Astrocyte (in vitro differentiated cells and primary cell): ENCODE measurements at regions not wholly inside any gene's neighbourhood (a gene's known extent, or its start where the extent isn't known, plus 50 kb on each side); places are given as distances from the start of the nearest gene placed in this dataset.
A peak's percentile ranks its signal among the peaks of the same experiment; 100 is the strongest.

ENCODE experiments used
- DNase-seq: peaks from one replicate; pipeline ENCODE4 v3.0.0-alpha.2; 2010; ENCODE audit warnings: low read depth
- FAIRE-seq: peaks from 2 replicates; lab custom pipeline; 2011; peaks lifted over from hg19 to GRCh38; lab: Jason Lieb, UNC
- H2AFZ ChIP-seq: 2 replicates; pipeline ENCODE4 v1.6.0; 2012; ENCODE audit warnings: low read depth, low read length, inconsistent platforms
- H3K27ac ChIP-seq: 2 replicates; pipeline ENCODE4 v1.5.1; 2011; ENCODE audit warnings: low read depth, low read length, inconsistent platforms
- H3K27me3 ChIP-seq: 2 replicates; pipeline ENCODE4 v1.6.0; 2011; ENCODE audit warnings: low read length, inconsistent platforms; ENCODE audit not compliant: insufficient read depth
- H3K36me3 ChIP-seq: 2 replicates; pipeline ENCODE4 v1.5.1; 2011; ENCODE audit warnings: low read length, inconsistent platforms; ENCODE audit not compliant: insufficient read depth
- H3K4me1 ChIP-seq: 2 replicates; pipeline ENCODE4 v1.5.1; 2011; ENCODE audit warnings: low read length, inconsistent platforms; ENCODE audit not compliant: insufficient read depth
- H3K4me2 ChIP-seq: 2 replicates; pipeline ENCODE4 v1.6.0; 2012; ENCODE audit warnings: low read length, inconsistent platforms
- H3K4me3 ChIP-seq: 2 replicates; pipeline ENCODE4 v1.5.1; 2011; ENCODE audit warnings: low read depth, mild to moderate bottlenecking, low read length, inconsistent platforms; ENCODE audit not compliant: insufficient read depth
- H3K79me2 ChIP-seq: 2 replicates; pipeline ENCODE4 v1.6.0; 2012; ENCODE audit warnings: mild to moderate bottlenecking, low read length, inconsistent platforms; ENCODE audit not compliant: insufficient read depth
- H3K9ac ChIP-seq: 2 replicates; pipeline ENCODE4 v1.6.0; 2012; ENCODE audit warnings: mild to moderate bottlenecking, low read length, inconsistent platforms
- H3K9me3 ChIP-seq: 2 replicates; pipeline ENCODE4 v1.5.1; 2012; ENCODE audit warnings: low read depth, mild to moderate bottlenecking, low read length, inconsistent platforms; ENCODE audit not compliant: insufficient read depth
- H4K20me1 ChIP-seq: 2 replicates; pipeline ENCODE4 v1.6.0; 2012; ENCODE audit warnings: low read length, inconsistent platforms; ENCODE audit not compliant: insufficient read depth
- H3K27ac Mint-ChIP-seq: one replicate; pipeline ENCODE4 v1.8.0; 2021; ENCODE audit warnings: mild to moderate bottlenecking, mixed read lengths; ENCODE audit not compliant: unreplicated experiment
- H3K27me3 Mint-ChIP-seq: one replicate; pipeline ENCODE4 v1.8.0; 2021; ENCODE audit warnings: low read depth, mixed read lengths; ENCODE audit not compliant: unreplicated experiment
- H3K36me3 Mint-ChIP-seq: one replicate; pipeline ENCODE4 v1.8.0; 2021; ENCODE audit warnings: low read depth, mixed read lengths; ENCODE audit not compliant: unreplicated experiment
- H3K4me1 Mint-ChIP-seq: one replicate; pipeline ENCODE4 v1.8.0; 2021; ENCODE audit warnings: low read depth, mixed read lengths; ENCODE audit not compliant: unreplicated experiment
- H3K4me3 Mint-ChIP-seq: one replicate; pipeline ENCODE4 v1.8.0; 2021; ENCODE audit warnings: mild to moderate bottlenecking, moderate library complexity, mixed read lengths; ENCODE audit not compliant: unreplicated experiment
- H3K9me3 Mint-ChIP-seq: one replicate; pipeline ENCODE4 v1.8.0; 2021; ENCODE audit warnings: mild to moderate bottlenecking, mixed read lengths; ENCODE audit not compliant: unreplicated experiment
- CTCF ChIP-seq: IDR thresholded peaks from 2 replicates; pipeline ENCODE4 v1.5.1; 2011; ENCODE audit warnings: low read depth, mild to moderate bottlenecking, inconsistent platforms, low read length, moderate library complexity; ENCODE audit not compliant: insufficient read depth
- EZH2 ChIP-seq: IDR thresholded peaks from 2 replicates; pipeline ENCODE4 v1.6.1; 2012; ENCODE audit warnings: mild to moderate bottlenecking, low read length, inconsistent platforms; ENCODE audit not compliant: insufficient read depth

DNA sequence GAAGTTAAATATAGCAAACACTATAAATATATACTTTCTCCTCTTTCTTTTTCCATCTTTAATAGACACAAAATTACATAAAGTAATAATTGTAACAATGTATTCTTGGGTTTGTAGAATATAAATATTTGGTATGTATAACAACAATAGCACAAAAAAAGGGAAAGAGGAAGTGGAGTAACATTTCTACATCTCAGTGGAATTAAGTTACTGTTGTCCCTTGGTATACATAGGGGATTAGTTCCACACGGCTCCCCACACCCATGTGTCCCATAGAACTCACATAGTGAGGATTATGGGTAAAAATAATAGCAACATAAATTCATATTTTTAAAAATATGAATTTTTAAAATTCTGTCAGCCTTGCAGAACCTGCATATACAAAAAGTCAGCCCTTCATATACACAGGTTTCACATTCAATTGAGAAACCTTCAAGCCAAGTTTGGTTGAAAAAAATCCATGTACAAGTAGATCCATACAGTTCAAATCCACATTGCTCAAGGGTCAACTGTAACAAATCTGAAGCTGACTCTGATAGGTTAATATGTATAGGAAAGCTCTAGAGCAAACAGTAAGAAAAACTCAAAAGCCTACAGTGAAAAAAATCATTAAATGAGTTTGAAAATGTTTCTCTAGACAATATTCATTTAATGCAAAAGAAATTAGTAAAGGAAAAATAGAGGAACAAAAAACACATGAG lies 92.4 kb downstream of the HYCC1 start:
- DNase-seq (no peak), FAIRE-seq (no peak)
- H3K4me1 ChIP-seq, result no peaks in the 10 kb centered on the region
- H3K27me3 ChIP-seq, result no peaks in the 10 kb centered on the region
- Mint-ChIP-seq H3K27me3 (no peaks in the 10 kb centered on the region), H3K9me3 (peaks cover 13% of the 10 kb centered on the region), H3K4me1 (no peaks in the 10 kb centered on the region), H3K36me3 (no peaks in the 10 kb centered on the region), H3K27ac (no peak overlapping the region), H3K4me3 (no peak overlapping the region)
- TF ChIP-seq EZH2 (no peak), CTCF (no peak)
- no peaks in the 10 kb centered on the region for H3K79me2 ChIP-seq
- H3K4me2 ChIP-seq, result no peak overlapping the region
- no peaks in the 10 kb centered on the region for H4K20me1 ChIP-seq
- H3K9me3 ChIP-seq, result no peaks in the 10 kb centered on the region
- peaks cover 3% of the 10 kb centered on the region for H3K36me3 ChIP-seq
- no peak overlapping the region for H3K9ac ChIP-seq
- no peak overlapping the region for H2AFZ ChIP-seq
- H3K27ac ChIP-seq, result no peak overlapping the region
- H3K4me3 ChIP-seq, result no peak overlapping the region

DNA sequence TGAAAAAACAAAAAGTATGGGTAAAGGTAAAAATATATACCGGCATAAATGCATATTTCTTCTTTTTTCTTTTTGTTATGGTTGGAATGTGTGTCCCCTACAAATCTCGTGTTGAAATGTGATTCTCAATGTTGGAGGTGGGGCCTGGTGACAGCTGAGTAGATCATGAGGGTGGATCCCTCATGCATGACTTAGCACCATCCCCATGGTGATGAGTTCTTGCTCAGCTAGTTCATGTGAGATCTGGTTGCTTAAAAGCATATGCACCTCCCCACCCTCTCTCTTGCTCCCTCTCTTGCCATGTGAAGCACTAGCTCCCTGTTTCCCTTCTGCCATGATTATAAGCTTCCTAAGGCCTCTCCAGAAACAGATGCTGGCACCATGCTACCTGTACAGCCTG lies 93.3 kb downstream of the HYCC1 start:
- no peak for DNase-seq
- Mint-ChIP-seq H3K4me3 (no peak overlapping the region), H3K9me3 (peaks cover 10% of the 10 kb centered on the region), H3K4me1 (no peaks in the 10 kb centered on the region), H3K27me3 (no peaks in the 10 kb centered on the region), H3K27ac (no peak overlapping the region), H3K36me3 (no peaks in the 10 kb centered on the region)
- Histone ChIP-seq H3K27me3 (no peaks in the 10 kb centered on the region), H3K27ac (no peak overlapping the region), H3K4me1 (no peaks in the 10 kb centered on the region), H3K36me3 (peaks cover 3% of the 10 kb centered on the region), H4K20me1 (no peaks in the 10 kb centered on the region), H2AFZ (no peak overlapping the region), H3K4me3 (no peak overlapping the region), H3K9ac (no peak overlapping the region), H3K79me2 (no peaks in the 10 kb centered on the region), H3K9me3 (no peaks in the 10 kb centered on the region), H3K4me2 (no peak overlapping the region)
- TF ChIP-seq EZH2 (no peak), CTCF (no peak)
- FAIRE-seq, result peak; percentile 5

- Histone ChIP-seq H3K27ac (no peak overlapping the region), H3K4me3 (no peak overlapping the region), H3K36me3 (peaks cover 3% of the 10 kb centered on the region), H3K4me2 (no peak overlapping the region), H3K79me2 (no peaks in the 10 kb centered on the region), H3K9me3 (no peaks in the 10 kb centered on the region), H4K20me1 (no peaks in the 10 kb centered on the region), H3K27me3 (no peaks in the 10 kb centered on the region), H3K9ac (no peak overlapping the region), H3K4me1 (no peaks in the 10 kb centered on the region), H2AFZ (no peak overlapping the region)
- DNase-seq (no peak), FAIRE-seq (no peak)
- no peaks in the 10 kb centered on the region for H3K27me3 Mint-ChIP-seq
- H3K4me3 Mint-ChIP-seq, result no peak overlapping the region
- TF ChIP-seq EZH2, result no peak
- TF ChIP-seq CTCF, result no peak
- peaks cover 19% of the 10 kb centered on the region for H3K36me3 Mint-ChIP-seq
- H3K9me3 Mint-ChIP-seq, result peaks cover 23% of the 10 kb centered on the region
- no peak overlapping the region for H3K27ac Mint-ChIP-seq
- no peaks in the 10 kb centered on the region for H3K4me1 Mint-ChIP-seq
Measured at GRCh38 chr7:22913158-22913557, 90.5 kb upstream of the TOMM7 start.
